ENCODE measurements at regions not wholly inside any gene's neighbourhood (a gene's known extent, or its start where the extent isn't known, plus 50 kb on each side); places are given as distances from the start of the nearest gene placed in this dataset.

DNA sequence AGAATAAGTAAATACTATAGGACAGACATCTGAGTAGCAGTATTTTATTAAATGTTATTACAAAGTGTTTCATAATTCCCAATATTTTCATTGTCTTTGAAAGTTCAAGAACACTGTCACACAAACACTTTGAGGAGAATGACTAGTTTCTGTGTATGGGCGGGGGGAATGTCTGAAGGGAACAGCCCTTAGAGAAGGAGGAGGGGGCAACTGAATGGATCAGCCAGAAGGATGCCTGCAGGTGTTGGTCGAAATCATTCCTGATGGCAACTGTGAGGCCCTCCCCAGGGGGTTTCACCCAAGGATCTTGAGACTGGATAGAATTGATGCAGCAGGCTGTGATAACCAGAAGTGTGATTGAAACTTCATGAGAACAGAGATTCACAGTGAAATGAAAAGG lies 223.2 kb upstream of the C1orf87 start:
- TF ChIP-seq GLIS3 (CRISPR knock-in tag; IDR thresholded peaks at IDR 0.05) (no peak), ZFP3 (CRISPR knock-in tag; IDR thresholded peaks at IDR 0.05) (no peak), TCF4 (CRISPR knock-in tag; IDR thresholded peaks at IDR 0.05; ENCODE audit: borderline replicate concordance) (no peak), ESRRG (CRISPR knock-in tag; IDR thresholded peaks at IDR 0.05) (no peak), RARB (CRISPR knock-in tag; IDR thresholded peaks at IDR 0.05) (no peak), ISL1 (CRISPR knock-in tag; IDR thresholded peaks at IDR 0.05) (no peak), ARNTL (CRISPR knock-in tag; IDR thresholded peaks at IDR 0.05; ENCODE audit: borderline replicate concordance, low read depth) (no peak), ZNF565 (CRISPR knock-in tag; conservative IDR thresholded peaks at IDR 0.05; ENCODE audit: low read depth) (no peak), ZC3H10 (CRISPR knock-in tag; IDR thresholded peaks at IDR 0.05) (no peak), ZFP30 (CRISPR knock-in tag; IDR thresholded peaks at IDR 0.05) (no peak), PPARA (CRISPR knock-in tag; IDR thresholded peaks at IDR 0.05; ENCODE audit: borderline replicate concordance) (no peak)
- TF ChIP-seq, protein P1, sequence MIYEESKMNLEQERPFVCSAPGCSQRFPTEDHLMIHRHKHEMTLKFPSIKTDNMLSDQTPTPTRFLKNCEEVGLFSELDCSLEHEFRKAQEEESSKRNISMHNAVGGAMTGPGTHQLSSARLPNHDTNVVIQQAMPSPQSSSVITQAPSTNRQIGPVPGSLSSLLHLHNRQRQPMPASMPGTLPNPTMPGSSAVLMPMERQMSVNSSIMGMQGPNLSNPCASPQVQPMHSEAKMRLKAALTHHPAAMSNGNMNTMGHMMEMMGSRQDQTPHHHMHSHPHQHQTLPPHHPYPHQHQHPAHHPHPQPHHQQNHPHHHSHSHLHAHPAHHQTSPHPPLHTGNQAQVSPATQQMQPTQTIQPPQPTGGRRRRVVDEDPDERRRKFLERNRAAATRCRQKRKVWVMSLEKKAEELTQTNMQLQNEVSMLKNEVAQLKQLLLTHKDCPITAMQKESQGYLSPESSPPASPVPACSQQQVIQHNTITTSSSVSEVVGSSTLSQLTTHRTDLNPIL (CRISPR knock-in tag; IDR thresholded peaks at IDR 0.05; ENCODE audit: low read depth) = no peak
- TF ChIP-seq, protein P2, sequence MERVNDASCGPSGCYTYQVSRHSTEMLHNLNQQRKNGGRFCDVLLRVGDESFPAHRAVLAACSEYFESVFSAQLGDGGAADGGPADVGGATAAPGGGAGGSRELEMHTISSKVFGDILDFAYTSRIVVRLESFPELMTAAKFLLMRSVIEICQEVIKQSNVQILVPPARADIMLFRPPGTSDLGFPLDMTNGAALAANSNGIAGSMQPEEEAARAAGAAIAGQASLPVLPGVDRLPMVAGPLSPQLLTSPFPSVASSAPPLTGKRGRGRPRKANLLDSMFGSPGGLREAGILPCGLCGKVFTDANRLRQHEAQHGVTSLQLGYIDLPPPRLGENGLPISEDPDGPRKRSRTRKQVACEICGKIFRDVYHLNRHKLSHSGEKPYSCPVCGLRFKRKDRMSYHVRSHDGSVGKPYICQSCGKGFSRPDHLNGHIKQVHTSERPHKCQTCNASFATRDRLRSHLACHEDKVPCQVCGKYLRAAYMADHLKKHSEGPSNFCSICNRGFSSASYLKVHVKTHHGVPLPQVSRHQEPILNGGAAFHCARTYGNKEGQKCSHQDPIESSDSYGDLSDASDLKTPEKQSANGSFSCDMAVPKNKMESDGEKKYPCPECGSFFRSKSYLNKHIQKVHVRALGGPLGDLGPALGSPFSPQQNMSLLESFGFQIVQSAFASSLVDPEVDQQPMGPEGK (CRISPR knock-in tag; IDR thresholded peaks at IDR 0.05; ENCODE audit: borderline replicate concordance) = no peak
